GM19239 (cell line): ENCODE measurements at regions not wholly inside any gene's neighbourhood (a gene's known extent, or its start where the extent isn't known, plus 50 kb on each side); places are given as distances from the start of the nearest gene placed in this dataset.

Experiments used
- DNase-seq: peaks from one replicate; pipeline ENCODE4 v3.0.0; 2011; ENCODE audit warnings: low spot score; ENCODE audit not compliant: insufficient read length
- FAIRE-seq: peaks from 2 replicates; lab custom pipeline; 2011; peaks lifted over from hg19 to GRCh38; lab: Jason Lieb, UNC

- FAIRE-seq (no peak), DNase-seq (no peak)
Measured at GRCh38 chrX:113950081-113950678, 633.7 kb upstream of the HTR2C start.

DNA sequence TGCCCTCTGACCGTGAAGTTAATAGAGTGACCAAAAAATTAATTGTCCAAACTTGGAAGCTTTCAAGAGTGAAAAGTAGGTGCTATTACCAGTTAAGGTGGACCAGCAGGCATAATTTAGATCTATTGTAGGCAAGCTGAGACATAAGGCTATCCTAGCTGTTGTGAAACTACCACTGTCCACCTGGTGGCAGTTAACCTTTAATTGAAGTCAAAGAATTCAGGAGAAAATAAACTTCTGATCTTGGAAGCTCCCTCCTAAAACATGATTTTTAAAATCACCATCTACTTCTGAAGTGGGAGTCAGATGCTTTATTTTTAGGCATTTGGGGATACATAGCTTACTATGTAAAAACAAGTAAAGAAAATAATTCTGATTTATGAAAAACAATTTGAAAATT, 636.3 kb upstream of the HTR2C start:
- no peak for DNase-seq
- no peak for FAIRE-seq

- no peak for DNase-seq
- no peak for FAIRE-seq
Measured at GRCh38 chrX:113935518-113935917, 648.4 kb upstream of the HTR2C start.

DNA sequence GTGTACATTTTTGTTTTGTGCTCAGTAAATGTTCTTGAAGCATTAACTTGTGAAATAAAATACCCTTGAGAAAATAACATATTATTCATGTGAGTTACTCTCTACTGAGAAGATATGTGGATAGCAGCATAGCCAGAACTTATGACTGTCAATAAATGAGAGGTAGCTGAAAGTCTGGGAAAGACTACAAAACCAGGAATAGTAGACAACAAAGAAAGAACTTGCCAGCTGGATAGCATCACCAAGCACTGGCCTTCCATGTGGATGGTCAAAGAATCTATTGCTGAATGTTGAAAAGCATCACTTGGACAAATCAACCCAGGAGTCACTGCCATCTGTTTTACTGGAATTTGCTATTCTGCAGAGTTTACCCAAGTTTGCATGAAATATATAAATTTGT, 650.0 kb upstream of the HTR2C start:
- FAIRE-seq = no peak
- DNase-seq = no peak

DNA sequence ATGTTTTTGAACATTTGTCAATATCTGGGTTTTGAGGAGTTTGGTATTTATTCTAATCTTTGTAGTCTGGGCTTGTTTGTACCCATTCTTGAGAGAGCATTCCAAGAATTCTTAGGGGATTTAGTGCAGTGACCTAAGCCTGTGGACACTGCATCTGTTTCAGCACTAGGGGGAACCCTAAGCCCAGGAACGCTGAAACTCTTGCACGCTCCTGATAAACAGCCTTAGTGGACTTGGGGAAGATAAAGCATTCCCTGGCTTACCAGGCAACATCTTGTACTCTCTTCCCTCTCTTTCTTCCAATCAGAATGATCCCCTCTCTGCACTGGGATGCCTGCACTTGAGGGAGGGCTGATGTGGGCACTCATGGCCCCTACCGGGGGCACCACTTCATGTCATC, 654.9 kb upstream of the HTR2C start:
- DNase-seq (no peak), FAIRE-seq (no peak)

DNA sequence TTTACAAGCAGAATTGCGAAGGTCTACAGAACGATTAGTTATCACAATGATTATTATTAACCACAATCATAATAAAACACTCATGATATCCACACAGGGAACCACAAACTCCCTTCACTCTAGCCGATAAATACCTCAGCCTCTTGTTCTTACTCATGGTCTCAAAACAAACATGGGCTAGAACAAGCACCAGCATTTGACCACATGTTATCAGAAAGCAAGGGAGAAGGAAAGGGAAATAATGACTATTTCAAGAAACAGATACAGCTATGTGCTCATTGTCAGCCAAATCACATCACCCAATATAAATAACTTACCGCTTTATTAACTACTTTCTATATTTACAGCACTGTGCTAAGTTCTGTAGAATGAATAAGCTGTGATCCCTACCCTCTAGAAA, 663.2 kb upstream of the HTR2C start:
- FAIRE-seq = no peak
- DNase-seq = no peak

DNA sequence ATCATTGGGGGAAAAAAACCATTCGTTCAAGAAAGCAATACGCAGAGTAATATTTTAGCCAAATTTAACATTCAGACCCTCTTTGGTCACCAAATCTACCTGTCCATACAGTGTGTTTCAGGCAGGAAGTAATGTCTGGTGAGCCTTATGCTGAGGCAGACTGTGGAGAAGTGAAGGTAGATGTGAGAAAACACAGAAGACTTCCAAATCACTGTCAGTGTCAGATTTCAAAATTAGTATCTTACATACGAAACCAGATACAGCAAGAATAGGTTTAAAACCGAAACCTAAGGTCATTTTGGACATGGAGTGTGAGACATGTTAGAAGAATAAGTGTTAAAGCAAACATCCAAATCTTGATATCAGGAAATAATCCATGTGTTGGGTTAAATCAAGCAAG, 664.5 kb upstream of the HTR2C start:
- DNase-seq (no peak), FAIRE-seq (peak; percentile 21)

DNA sequence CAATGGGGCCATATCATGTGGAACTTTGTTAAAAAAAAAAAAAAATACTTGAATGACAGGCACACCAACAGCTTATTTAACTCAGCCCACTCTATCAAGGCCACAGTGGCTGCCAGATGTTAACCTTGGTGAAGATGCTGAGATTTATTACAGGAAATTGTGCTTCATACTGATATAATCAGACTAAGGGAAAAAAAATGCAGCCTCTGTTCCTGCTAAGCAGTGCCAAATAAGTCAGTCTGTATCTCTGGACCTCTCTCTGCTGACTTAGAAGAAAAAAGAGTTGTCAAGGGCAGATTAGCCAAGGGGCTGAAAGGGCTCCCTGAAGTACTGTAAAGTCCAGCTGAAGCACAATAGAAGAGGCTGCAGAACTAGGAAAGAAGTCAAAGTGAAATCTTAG, 677.7 kb upstream of the HTR2C start:
- no peak for DNase-seq

DNA sequence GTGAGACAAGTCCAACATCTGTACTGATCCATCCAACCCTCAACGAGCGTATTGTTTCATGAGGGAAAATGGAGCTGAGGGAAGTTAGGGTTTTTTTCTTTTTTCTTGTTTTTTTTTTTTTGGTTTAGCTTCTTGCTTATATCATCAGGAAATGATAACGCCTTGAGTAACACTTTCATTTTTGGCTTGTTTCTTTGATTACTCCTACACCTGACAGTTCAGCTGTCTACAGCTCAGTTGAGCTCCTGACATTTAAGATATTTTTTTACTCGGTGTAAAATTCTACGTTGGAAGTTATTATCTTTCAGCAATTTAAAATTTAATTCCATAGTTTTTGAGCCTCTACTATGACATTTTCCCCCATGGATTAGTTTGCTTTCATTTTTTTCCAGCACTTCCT, 691.0 kb upstream of the HTR2C start:
- DNase-seq (no peak), FAIRE-seq (no peak)

More for the DNA sequence above, 677.7 kb upstream of the HTR2C start:
- FAIRE-seq = peak; percentile 66

DNA sequence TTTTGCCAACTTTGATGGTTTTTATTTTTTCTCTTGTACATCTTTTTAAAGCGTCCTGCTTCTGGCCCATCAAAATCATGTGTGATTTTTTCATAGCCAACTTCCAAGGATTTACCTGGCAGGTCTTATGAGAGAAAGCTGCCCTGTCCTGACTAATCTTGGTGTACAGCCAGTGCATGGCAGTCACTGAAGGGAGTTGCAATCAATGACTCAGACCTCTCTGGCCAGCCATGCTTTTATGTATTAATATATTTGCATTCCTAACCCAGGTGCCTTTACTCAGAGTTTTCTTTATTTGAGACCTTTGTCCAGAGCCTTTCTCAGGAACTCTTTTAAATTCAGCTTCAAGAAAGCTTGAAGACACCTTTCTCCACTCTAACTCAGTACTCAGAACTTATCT, 691.5 kb upstream of the HTR2C start:
- DNase-seq = no peak
- no peak for FAIRE-seq

GRCh38 chrX:113873056-113873455, 710.8 kb upstream of the HTR2C start:
- FAIRE-seq = no peak
- DNase-seq = no peak

DNA sequence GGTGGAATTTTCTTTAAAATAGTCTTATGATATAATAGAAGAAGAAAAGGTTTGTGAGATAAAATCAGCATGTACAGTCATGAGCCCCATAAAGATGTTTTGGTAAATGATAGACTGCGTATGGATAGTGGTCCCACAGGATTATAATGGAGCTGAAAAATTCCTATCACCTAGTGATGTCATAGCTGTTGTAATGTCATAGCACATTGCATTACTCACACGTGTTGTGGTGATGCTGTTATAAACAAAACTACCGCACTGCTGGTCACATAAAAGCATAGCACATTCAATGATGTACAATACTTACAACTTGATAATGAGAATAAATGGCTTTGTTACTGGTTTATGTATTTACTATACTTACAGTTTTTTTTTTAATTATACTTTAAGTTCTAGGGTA, 715.2 kb upstream of the HTR2C start:
- DNase-seq = no peak
- no peak for FAIRE-seq

GRCh38 chrX:113868177-113868576, 715.7 kb upstream of the HTR2C start:
- no peak for FAIRE-seq
- no peak for DNase-seq

- FAIRE-seq (no peak), DNase-seq (no peak)
Measured at GRCh38 chrX:113849408-113849807, 734.5 kb upstream of the HTR2C start.

GRCh38 chrX:113833096-113834055, 750.5 kb upstream of the HTR2C start:
- no peak for FAIRE-seq
- no peak for DNase-seq

GRCh38 chrX:113828470-113828869, 755.4 kb upstream of the HTR2C start:
- FAIRE-seq = no peak

DNA sequence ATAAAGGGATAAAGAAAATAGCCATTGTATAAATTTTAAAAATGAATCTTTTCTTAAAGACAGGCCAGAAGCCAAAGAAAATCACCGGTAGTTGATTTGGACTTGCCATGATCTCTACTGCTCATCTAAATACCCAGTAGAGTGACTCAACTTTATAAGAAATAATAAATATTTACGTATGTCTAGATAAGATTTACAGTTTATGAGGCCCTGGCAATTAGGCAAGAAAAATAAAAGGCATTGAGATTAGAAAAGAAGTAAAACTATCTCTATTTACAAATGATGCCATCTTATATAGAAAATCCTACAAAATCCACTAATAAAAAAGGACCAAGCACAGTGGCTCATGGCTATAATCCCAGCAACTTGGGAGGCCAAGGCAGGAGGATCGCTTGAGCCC, 765.5 kb upstream of the HTR2C start:
- FAIRE-seq = no peak
- no peak for DNase-seq

More at GRCh38 chrX:113828470-113828869, 755.4 kb upstream of the HTR2C start:
- DNase-seq = no peak

- DNase-seq (no peak), FAIRE-seq (no peak)
Measured at GRCh38 chrX:113804819-113805218, 779.1 kb upstream of the HTR2C start.

- DNase-seq = no peak
- FAIRE-seq = peak; percentile 4
Measured at GRCh38 chrX:113804291-113804690, 779.6 kb upstream of the HTR2C start.

DNA sequence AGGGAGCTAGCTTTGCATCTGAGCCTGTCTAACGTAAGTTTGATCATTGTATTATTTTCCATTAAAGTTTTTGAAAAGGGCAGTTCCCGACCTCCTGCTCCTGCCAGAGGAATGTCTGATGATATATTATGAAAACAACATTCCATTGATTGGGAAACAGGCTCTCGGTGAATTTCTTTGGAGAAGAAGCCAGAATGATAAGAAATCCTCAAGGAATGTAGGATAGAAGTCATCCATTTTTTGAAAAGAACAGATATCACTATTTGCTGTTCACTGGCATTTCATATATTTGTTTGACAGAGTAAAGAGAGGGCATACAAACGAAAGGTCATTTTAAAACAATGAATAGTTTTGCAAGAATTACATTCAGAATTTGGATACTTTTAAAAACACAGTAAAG, 781.0 kb upstream of the HTR2C start:
- FAIRE-seq (no peak), DNase-seq (no peak)

DNA sequence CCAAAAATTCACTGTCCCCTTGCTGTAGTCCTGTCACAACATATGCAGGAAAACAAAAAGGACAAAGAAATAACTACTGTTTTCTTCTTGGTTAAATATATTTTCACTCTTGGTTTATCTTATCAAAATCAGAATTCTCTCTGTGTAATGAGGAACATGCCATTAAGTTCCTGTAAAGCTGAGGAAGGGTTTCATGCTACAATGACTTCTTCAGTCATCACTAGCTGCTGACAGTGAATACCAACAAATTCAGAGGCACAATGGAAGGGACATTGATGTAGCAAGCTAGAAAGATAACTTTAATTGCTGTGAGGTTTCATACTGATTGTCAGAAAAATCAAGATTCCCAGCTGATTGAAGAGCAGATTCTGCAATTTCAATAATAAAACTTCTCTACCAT, 782.9 kb upstream of the HTR2C start:
- no peak for FAIRE-seq
- no peak for DNase-seq

DNA sequence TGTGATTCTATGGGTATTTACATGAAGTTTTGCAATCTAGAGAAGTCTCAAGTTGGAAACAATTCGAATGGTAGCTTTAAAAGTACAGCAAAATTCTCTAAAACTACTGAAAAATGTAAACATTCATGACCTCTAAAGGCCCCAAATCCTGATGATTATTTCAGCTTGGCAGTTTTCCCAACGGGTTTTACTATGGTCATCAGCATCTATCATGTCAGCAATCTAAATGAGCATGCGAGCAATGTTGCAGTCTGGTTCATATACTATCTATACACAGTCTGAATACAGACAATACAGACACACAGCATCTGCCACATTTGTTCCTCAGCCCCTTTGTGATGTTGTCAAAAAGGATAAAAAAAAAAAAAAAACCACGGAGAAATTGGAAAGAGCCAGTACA, 790.3 kb upstream of the HTR2C start:
- DNase-seq (no peak), FAIRE-seq (no peak)
